ENCODE measurements at regions not wholly inside any gene's neighbourhood (a gene's known extent, or its start where the extent isn't known, plus 50 kb on each side); places are given as distances from the start of the nearest gene placed in this dataset.

DNA sequence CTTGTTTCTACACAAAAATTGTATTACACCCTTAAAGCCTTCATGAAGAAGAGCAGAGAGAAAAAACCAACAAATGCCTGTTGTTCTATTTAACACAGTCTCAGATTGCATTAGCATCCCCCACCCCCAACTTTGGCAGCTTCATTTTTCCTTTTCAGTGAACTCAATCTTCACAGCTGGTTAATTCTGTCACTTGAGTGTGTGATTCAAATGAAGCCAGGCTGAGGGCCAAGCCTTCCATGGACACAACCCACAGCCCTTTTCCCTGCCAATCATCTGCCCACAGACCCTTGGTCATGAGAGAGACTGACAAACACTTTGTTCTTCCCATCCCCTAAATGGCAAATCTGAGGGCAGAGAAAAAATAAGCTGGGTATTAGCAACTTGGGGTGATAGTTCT lies 217.5 kb upstream of the NMUR2 start:
- H3K4me3 ChIP-seq (ENCODE audit: low read depth, low read length), result no peak overlapping the region
- H3K9me3 ChIP-seq (ENCODE audit: control insufficient read depth, insufficient read depth, low read depth, low read length), result no peaks in the 10 kb centered on the region
- H3K36me3 ChIP-seq (ENCODE audit: control insufficient read depth, insufficient read depth, low read length), result no peaks in the 10 kb centered on the region
- H3K4me1 ChIP-seq (ENCODE audit: control insufficient read depth, insufficient read depth, low read length), result no peaks in the 10 kb centered on the region
- no peak overlapping the region for H3K27ac ChIP-seq (ENCODE audit: low read depth, low read length)
- no peaks in the 10 kb centered on the region for H3K27me3 ChIP-seq (ENCODE audit: control insufficient read depth, insufficient read depth, low read length)
- no peak overlapping the region for H3K9ac ChIP-seq (ENCODE audit: low read length)

DNA sequence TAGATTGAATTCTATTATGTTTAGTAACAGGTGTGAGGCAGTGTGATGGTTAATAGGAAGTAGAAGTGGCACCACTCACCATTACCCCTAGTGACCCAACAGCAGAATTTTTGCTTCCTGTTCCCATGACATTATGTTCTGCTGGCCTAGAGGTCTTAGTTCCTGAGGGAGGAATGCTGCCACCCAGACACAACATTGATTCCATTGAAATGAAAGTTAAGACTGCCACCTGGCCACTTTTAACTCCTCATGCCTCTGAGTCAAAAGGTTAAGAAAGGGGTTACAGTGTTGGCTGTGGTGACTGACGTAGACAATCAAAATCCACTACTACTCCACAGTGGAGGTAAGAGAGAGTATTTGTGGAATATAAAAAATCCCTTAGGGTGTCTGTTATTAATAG lies 218.9 kb upstream of the NMUR2 start:
- no peak overlapping the region for H3K27ac ChIP-seq (ENCODE audit: low read depth, low read length)
- H3K36me3 ChIP-seq (ENCODE audit: control insufficient read depth, insufficient read depth, low read length), result no peaks in the 10 kb centered on the region
- H3K9me3 ChIP-seq (ENCODE audit: control insufficient read depth, insufficient read depth, low read depth, low read length), result no peaks in the 10 kb centered on the region
- no peak overlapping the region for H3K9ac ChIP-seq (ENCODE audit: low read length)
- no peaks in the 10 kb centered on the region for H3K27me3 ChIP-seq (ENCODE audit: control insufficient read depth, insufficient read depth, low read length)
- H3K4me1 ChIP-seq (ENCODE audit: control insufficient read depth, insufficient read depth, low read length), result no peaks in the 10 kb centered on the region
- no peak overlapping the region for H3K4me3 ChIP-seq (ENCODE audit: low read depth, low read length)

DNA sequence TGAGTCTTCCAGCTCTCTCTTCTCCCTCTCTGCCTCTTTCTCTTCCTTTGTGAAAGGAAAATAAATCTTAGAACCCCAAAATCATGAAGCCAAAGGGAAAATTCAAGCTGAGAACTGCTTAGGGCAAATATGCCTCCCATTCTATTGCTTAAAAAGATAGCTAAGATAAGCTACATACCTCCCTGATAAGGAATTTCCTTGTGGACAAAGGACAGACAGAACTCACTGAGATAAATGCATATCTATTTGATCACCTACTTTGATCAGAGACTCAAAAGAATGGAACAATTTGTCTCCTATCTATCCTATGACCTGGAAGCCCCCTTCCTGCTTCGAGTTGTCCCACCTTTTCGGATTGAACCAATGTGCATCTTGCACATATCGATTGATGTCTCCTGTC lies 220.6 kb upstream of the NMUR2 start:
- Histone ChIP-seq H3K36me3 (ENCODE audit: control insufficient read depth, insufficient read depth, low read length) (no peaks in the 10 kb centered on the region), H3K9me3 (ENCODE audit: control insufficient read depth, insufficient read depth, low read depth, low read length) (no peaks in the 10 kb centered on the region), H3K9ac (ENCODE audit: low read length) (no peak overlapping the region), H3K27ac (ENCODE audit: low read depth, low read length) (no peak overlapping the region), H3K4me1 (ENCODE audit: control insufficient read depth, insufficient read depth, low read length) (no peaks in the 10 kb centered on the region), H3K27me3 (ENCODE audit: control insufficient read depth, insufficient read depth, low read length) (no peaks in the 10 kb centered on the region), H3K4me3 (ENCODE audit: low read depth, low read length) (no peak overlapping the region)

DNA sequence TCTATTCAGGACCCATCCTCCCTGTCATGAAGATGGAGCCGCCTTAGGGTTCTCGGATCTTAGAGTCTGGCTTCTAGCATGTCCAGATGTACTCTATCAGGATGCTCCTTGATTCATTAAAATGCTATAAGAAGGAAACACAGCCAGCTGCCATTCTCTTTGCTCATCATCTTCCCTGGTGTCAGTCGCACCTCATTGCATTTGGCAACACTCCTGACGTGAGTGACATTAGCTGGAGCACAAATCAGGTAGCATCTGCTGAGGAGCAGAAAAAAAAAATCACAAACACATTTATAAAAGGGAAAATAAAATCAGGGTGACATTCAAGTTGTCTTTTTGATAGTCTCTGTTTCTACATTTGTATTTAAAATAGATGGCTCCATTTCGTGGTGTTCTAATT lies 226.1 kb upstream of the NMUR2 start:
- Histone ChIP-seq H3K27me3 (ENCODE audit: control insufficient read depth, insufficient read depth, low read length) (no peaks in the 10 kb centered on the region), H3K9ac (ENCODE audit: low read length) (no peak overlapping the region), H3K36me3 (ENCODE audit: control insufficient read depth, insufficient read depth, low read length) (no peaks in the 10 kb centered on the region), H3K4me3 (ENCODE audit: low read depth, low read length) (no peak overlapping the region), H3K9me3 (ENCODE audit: control insufficient read depth, insufficient read depth, low read depth, low read length) (no peaks in the 10 kb centered on the region), H3K27ac (ENCODE audit: low read depth, low read length) (no peak overlapping the region), H3K4me1 (ENCODE audit: control insufficient read depth, insufficient read depth, low read length) (no peaks in the 10 kb centered on the region)

DNA sequence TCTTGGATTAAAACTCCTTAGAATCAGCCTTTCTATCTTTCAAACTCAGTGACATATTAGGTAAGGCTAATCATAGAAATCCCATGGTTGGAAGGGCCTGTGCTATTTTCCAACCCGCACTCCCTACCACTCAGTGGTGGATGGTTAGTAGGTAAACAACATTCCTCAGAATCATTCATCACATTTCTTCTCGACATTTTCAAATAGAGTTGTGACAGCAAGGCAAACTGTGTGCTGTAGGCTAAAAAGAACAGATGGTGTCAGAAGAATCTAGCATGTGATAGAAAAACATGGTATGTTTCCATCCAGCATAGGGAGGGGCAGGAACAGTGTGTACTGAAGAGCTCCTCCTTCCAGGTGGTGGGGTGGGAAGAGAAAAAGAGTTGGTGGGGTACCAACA lies 227.3 kb upstream of the NMUR2 start:
- Histone ChIP-seq H3K27me3 (ENCODE audit: control insufficient read depth, insufficient read depth, low read length) (no peaks in the 10 kb centered on the region), H3K4me3 (ENCODE audit: low read depth, low read length) (no peak overlapping the region), H3K36me3 (ENCODE audit: control insufficient read depth, insufficient read depth, low read length) (no peaks in the 10 kb centered on the region), H3K9ac (ENCODE audit: low read length) (no peak overlapping the region), H3K4me1 (ENCODE audit: control insufficient read depth, insufficient read depth, low read length) (no peaks in the 10 kb centered on the region), H3K9me3 (ENCODE audit: control insufficient read depth, insufficient read depth, low read depth, low read length) (no peaks in the 10 kb centered on the region), H3K27ac (ENCODE audit: low read depth, low read length) (no peak overlapping the region)

DNA sequence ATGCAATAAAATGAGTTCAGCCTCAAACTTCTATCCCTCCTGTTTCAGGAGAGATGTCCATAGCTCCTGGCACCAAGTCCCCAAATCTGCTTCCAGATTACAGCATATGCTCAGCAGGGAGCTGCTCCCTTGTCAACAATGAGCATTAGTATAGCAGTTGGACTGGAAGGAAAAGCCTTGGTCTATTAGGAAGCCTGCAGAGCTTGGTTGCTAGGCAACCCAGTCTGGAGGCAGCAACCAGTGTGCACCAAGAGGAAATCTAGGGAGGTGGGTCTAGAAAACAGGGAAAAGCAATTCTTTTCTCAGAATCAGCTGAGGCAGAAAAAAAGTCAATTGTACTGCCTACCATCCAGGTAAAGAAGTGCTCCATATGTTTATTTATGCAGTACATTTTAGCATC lies 229.5 kb upstream of the NMUR2 start:
- no peak overlapping the region for H3K27ac ChIP-seq (ENCODE audit: low read depth, low read length)
- H3K27me3 ChIP-seq (ENCODE audit: control insufficient read depth, insufficient read depth, low read length), result no peaks in the 10 kb centered on the region
- H3K9me3 ChIP-seq (ENCODE audit: control insufficient read depth, insufficient read depth, low read depth, low read length), result no peaks in the 10 kb centered on the region
- H3K9ac ChIP-seq (ENCODE audit: low read length), result no peak overlapping the region
- no peaks in the 10 kb centered on the region for H3K4me1 ChIP-seq (ENCODE audit: control insufficient read depth, insufficient read depth, low read length)
- H3K4me3 ChIP-seq (ENCODE audit: low read depth, low read length), result no peak overlapping the region
- H3K36me3 ChIP-seq (ENCODE audit: control insufficient read depth, insufficient read depth, low read length), result no peaks in the 10 kb centered on the region

DNA sequence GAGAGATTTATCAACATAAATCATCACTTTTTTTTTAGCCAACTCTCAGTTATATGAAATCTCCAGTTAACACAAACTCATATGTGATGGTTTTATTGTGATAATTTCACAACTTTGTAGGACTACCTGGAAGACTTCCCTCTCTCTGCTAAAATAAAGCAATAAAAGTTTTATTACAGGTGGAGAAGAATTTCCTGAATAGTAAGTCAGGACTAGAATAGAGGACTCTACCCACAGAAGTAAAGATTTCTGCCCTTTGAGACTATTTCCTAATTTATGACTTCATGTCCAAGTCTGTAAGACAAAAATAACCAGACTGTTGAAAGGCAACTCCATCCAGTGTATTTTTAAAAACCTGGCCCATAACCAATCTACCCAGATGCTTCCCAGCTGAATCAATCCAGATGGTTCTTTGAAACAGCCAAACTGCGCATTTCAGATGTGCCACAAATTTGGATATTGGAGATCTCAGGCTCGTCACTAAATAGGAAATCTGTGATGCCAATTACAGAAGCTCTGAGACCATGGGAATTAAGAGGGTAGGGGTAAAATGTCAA lies 234.0 kb upstream of the NMUR2 start:
- H3K36me3 ChIP-seq (ENCODE audit: control insufficient read depth, insufficient read depth, low read length), result no peaks in the 10 kb centered on the region
- no peaks in the 10 kb centered on the region for H3K9me3 ChIP-seq (ENCODE audit: control insufficient read depth, insufficient read depth, low read depth, low read length)
- no peak overlapping the region for H3K9ac ChIP-seq (ENCODE audit: low read length)
- H3K27me3 ChIP-seq (ENCODE audit: control insufficient read depth, insufficient read depth, low read length), result peaks cover 18% of the 10 kb centered on the region; the same call in 1 of the 2 replicates
- no peak overlapping the region for H3K27ac ChIP-seq (ENCODE audit: low read depth, low read length)
- H3K4me1 ChIP-seq (ENCODE audit: control insufficient read depth, insufficient read depth, low read length), result peaks cover 17% of the 10 kb centered on the region
- H3K4me3 ChIP-seq (ENCODE audit: low read depth, low read length), result no peak overlapping the region

DNA sequence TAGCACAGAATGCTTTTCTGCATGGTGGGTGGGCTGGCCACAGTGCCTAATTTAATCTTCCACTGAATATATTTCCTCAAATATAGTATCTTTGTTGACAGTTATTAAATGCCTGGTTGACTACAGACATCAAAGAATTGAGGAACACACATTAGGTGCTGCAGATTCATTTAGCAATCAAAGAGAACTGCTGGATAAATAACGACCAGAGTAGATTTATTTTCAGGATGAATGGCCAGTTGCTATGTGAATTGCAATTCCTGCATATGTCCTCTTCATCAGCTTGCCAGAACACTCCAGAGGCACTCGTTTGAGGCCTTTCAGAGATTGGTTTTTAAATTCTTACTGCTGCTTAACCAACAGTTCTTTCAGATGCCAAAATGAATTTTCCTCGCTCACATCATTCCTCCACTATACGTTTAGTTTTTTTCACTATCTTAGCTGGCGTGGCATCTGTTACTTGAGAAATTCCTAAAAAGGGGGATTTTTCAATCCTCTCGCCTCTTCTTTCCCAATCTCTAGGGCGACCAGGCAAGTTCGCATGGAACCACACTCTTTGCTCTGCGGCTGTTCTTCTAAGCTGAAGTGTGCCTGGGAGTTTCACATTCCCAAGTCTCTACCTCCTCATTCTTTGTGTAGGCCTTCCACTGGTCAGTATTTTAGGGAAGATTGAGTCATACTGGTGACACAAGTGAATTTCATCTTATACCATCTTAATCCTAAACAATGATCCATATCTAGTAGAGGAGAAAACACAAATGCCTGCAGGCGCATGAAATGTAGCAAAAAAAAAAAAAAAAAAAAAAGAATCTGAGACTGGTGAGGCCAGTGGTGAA lies 237.1 kb upstream of the NMUR2 start:
- Histone ChIP-seq H3K9ac (ENCODE audit: low read length) (no peak overlapping the region), H3K27ac (ENCODE audit: low read depth, low read length) (no peak overlapping the region), H3K4me3 (ENCODE audit: low read depth, low read length) (no peak overlapping the region), H3K4me1 (ENCODE audit: control insufficient read depth, insufficient read depth, low read length) (peaks cover 23% of the 10 kb centered on the region), H3K36me3 (ENCODE audit: control insufficient read depth, insufficient read depth, low read length) (no peaks in the 10 kb centered on the region), H3K27me3 (ENCODE audit: control insufficient read depth, insufficient read depth, low read length) (peaks cover 27% of the 10 kb centered on the region; the same call in 1 of the 2 replicates), H3K9me3 (ENCODE audit: control insufficient read depth, insufficient read depth, low read depth, low read length) (no peaks in the 10 kb centered on the region)

DNA sequence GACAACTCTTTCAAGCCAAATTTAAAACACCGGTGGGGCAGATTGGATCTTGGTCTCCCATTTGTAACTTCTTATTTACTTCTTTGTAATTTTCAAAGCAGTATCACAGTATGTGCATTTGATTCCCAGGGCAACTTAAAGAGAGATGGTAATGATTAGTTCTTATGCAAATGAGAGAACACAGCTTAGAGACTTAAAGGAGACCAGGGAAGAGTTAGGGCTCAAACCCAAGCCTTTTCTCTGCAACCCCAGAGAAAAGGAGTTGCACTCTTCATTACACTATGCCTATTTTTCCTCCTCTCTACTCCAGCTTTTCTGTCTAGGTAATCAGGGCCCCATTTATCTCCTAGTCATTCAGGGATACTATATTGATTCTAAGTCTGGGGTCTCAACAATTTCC lies 237.8 kb upstream of the NMUR2 start:
- H3K4me3 ChIP-seq (ENCODE audit: low read depth, low read length), result no peak overlapping the region
- peaks cover 23% of the 10 kb centered on the region for H3K4me1 ChIP-seq (ENCODE audit: control insufficient read depth, insufficient read depth, low read length)
- no peaks in the 10 kb centered on the region for H3K9me3 ChIP-seq (ENCODE audit: control insufficient read depth, insufficient read depth, low read depth, low read length)
- no peaks in the 10 kb centered on the region for H3K36me3 ChIP-seq (ENCODE audit: control insufficient read depth, insufficient read depth, low read length)
- H3K27me3 ChIP-seq (ENCODE audit: control insufficient read depth, insufficient read depth, low read length), result peaks cover 27% of the 10 kb centered on the region; the same call in 1 of the 2 replicates
- no peak overlapping the region for H3K27ac ChIP-seq (ENCODE audit: low read depth, low read length)
- H3K9ac ChIP-seq (ENCODE audit: low read length), result no peak overlapping the region

DNA sequence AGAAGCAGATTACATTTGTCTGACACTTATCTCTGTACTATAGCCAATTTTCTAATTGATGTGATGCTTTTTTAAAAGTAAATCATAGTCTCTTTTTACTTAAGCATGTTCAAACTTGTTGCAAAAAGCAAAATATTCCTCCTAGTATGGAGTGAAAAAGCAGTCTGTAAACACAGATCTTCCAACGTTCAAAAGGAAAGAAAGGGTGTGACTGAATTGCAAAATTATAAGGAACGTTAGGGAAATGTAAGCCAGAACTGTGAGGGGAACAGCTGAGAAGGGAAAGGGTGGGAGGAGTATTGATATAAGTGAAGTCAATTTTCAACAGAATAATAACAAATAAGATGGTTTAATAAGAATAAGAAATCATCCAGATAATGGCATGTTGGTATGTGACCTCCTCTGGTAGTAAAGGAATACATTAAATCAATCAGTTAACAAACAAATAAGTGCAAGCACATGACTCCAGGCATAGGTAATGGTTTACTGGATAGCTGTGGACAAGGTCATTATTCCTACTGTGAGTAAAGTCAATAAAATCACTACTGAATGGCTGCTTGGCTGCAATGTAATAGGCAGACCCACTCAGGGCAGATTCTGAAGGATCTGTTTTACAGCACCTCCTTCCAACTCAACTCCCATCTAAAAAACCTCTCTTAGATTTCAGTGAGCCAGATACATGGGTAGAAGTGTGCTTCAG lies 239.1 kb upstream of the NMUR2 start:
- Histone ChIP-seq H3K9ac (ENCODE audit: low read length) (no peak overlapping the region), H3K9me3 (ENCODE audit: control insufficient read depth, insufficient read depth, low read depth, low read length) (no peaks in the 10 kb centered on the region), H3K4me3 (ENCODE audit: low read depth, low read length) (no peak overlapping the region), H3K4me1 (ENCODE audit: control insufficient read depth, insufficient read depth, low read length) (peaks cover 23% of the 10 kb centered on the region), H3K27me3 (ENCODE audit: control insufficient read depth, insufficient read depth, low read length) (peaks cover 27% of the 10 kb centered on the region; the same call in 1 of the 2 replicates), H3K27ac (ENCODE audit: low read depth, low read length) (no peak overlapping the region), H3K36me3 (ENCODE audit: control insufficient read depth, insufficient read depth, low read length) (no peaks in the 10 kb centered on the region)

DNA sequence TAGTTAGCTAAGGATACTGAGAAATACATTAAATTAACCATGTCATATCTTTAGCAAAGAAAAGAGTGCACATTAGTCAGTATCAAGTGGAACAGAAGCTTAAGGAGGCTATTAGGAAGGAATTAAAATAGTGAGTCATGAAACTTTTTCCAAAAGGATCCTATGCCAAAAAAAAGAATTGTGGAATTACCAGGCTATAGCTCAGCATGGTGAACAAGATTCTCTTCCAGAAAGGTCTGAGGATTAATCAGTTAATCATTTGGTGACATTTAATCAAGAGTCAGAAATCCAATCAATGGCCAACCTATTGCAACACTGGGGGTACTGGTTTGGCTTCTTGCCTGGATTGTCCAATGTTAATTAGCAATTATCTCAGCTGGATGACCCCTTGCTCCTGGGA lies 244.5 kb upstream of the NMUR2 start:
- Histone ChIP-seq H3K9ac (ENCODE audit: low read length) (no peak overlapping the region), H3K27me3 (ENCODE audit: control insufficient read depth, insufficient read depth, low read length) (peaks cover 4% of the 10 kb centered on the region; the same call in 1 of the 2 replicates)

More for the DNA sequence above, 244.5 kb upstream of the NMUR2 start:
- Histone ChIP-seq H3K36me3 (ENCODE audit: control insufficient read depth, insufficient read depth, low read length) (no peaks in the 10 kb centered on the region), H3K9me3 (ENCODE audit: control insufficient read depth, insufficient read depth, low read depth, low read length) (no peaks in the 10 kb centered on the region), H3K27ac (ENCODE audit: low read depth, low read length) (no peak overlapping the region), H3K4me3 (ENCODE audit: low read depth, low read length) (no peak overlapping the region), H3K4me1 (ENCODE audit: control insufficient read depth, insufficient read depth, low read length) (peaks cover 7% of the 10 kb centered on the region)

Data from HUES6 (cell line).